ENCODE measurements at regions not wholly inside any gene's neighbourhood (a gene's known extent, or its start where the extent isn't known, plus 50 kb on each side); places are given as distances from the start of the nearest gene placed in this dataset.
"Not testable (repeated sequence)": the region's sequence is repeated elsewhere in the genome, so short reads cannot be mapped to it uniquely, and the experiment has no call there.

- not testable (repeated sequence) for DNase-seq
These were observed 51.9 kb upstream of the MFGE8 start for GRCh38 chr15:88965097-88965496.

- no peak for DNase-seq
These were observed 57.1 kb upstream of the MFGE8 start for GRCh38 chr15:88970232-88970631.

- no peak for DNase-seq
These were observed 61.2 kb upstream of the MFGE8 start for GRCh38 chr15:88974392-88974791.

- DNase-seq, result no peak
These were observed 62.7 kb upstream of the MFGE8 start for GRCh38 chr15:88975891-88976290.

DNA sequence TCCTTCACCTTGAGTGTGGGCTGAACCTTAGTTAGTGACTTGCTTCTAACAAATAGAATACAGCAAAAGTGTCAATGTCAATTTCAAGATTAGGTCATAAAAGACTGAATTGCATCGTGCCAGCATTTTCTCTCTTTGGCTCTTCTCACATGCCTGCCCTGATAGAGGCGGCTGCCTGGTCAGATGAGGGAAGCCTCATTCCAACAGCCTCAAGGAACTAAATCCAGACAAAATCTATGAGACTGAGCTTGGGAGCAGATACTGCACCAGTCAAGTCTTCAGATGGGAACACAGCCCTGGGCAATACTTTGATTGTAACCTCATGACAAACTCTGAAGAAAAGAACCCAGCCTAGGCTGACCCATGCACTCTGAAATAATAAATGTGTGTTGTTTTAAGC, 63.5 kb upstream of the MFGE8 start:
- no peak for DNase-seq

DNA sequence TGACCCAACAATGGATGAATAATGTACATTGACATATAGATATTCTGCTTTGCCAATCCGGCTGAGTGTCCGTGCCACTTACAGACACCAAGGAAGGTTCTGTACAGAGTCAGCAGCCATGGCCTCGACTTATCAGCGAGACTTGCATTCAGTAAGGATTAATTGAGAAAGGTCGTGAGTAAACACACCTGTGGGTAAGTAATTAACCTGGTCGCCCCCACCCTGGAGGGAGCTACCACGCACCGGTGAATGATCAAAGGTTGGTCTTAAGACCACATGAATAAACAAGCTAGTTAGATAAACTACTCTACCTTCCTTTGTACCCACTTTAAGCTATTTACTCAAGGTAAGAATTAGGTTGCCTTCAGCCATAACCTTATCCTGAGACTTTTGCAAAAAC, 66.5 kb upstream of the MFGE8 start:
- DNase-seq, result no peak

- DNase-seq, result no peak
These were observed 67.3 kb upstream of the MFGE8 start for GRCh38 chr15:88980498-88980897.

DNA sequence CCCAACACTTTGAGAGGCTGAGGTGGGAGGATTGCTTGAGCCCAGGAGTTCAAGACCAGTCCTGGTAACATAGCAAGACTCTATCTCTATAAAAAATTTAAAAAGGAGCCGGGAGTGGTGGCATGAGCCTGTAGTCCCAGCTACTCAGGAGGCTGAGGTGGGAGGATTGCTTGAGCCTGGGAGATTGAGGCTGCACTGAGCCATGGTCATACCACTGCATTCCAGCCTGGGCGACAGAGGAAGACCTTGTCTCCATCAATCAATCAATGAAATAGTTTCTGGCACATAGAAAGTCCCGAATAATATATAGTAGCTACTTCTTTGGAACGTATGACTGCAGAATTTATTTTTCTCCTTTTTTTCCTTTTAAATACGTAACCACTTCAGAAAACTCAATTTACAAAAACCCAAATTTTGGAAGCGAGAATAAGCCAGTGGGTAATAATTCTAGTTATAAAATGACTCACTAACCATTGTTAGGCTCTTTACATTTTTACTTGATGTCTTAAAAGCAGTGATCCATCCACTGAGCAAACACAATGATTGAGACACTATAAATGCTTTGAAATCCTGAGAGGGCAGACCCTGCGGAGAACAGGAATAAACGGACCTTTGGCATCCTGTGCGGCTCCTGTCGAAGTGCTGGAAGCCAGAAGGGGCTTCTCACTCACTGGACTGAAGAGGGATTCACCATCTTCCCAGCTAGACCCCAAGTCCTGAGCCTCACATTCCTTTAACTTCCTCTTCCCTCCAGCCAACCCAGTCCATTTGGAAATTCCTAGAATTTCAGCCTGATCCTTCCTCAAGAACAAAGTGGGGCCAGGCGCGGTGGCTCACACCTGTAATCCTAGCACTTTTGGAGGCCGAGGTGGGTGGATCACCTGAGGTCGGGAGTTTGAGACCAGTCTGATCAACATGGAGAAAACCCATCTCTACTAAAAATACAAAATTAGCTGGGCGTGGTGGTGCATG, 68.4 kb upstream of the MFGE8 start:
- no peak for DNase-seq

- DNase-seq, result no peak
These were observed 69.2 kb upstream of the MFGE8 start for GRCh38 chr15:88982304-88982945.

- DNase-seq, result no peak
These were observed 69.8 kb upstream of the MFGE8 start for GRCh38 chr15:88982946-88983342.

- no peak for DNase-seq
These were observed 70.8 kb upstream of the MFGE8 start for GRCh38 chr15:88983861-88984429.

GRCh38 chr15:88985547-88986393, 72.6 kb upstream of the MFGE8 start:
- no peak for DNase-seq

- DNase-seq, result no peak
These were observed 73.9 kb upstream of the MFGE8 start for GRCh38 chr15:88986949-88987590.

GRCh38 chr15:88987591-88987933, 74.4 kb upstream of the MFGE8 start:
- DNase-seq, result no peak

DNA sequence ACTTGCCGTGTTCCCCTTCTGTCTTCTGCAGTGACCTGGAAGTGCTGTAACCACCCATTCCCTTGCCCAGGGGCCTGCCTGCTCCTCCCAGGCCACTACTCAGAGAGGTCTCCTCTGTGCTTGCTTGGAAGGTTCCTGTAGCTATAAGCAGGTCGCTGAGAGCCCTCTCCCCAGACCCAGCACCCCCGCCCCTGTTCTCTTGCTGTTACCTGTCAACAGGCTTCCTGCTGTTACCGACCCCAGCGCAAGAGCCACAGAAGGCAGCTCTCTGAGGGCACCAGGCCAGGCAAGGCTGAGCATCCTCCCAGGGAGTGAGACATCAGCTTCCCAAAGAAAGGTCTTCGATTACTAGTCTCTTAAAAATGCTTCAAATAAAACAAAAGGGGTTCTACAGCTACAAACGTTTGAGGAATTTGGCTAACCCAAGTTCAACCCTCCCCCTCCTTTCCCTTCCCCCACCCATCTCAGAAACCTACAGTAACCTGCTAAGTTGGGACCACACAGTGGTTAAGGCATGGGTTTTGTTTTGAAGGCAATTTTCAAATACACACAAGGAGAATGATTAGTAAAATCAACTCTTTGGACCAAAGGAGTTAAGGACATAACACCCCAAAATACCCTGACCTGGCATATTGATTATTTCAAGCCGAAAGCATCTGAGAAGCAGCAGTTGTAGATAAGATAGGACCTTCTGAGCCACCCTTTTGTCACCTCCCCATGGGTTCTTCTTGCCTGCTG, 74.9 kb upstream of the MFGE8 start:
- DNase-seq, result no peak

DNA sequence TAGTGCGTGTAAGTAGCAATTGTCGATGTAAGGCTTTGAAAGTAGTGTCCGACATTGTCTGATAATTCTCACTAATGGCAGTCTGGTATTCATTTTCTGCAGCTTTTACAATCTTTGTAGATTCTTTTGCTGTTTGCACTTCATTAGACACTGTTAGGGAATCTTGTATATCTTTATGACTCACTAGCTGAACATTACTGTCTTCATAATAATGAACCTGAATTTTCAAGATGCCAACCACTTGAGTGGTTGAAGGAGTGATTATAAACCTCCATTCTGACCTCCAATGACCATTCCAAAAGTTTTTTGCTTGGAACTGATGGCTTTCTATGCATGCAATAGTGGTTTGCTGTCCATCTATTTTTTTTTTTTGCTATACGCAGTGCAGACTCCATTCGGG, 76.4 kb upstream of the MFGE8 start:
- no peak for DNase-seq

GRCh38 chr15:88990185-88990679, 77.1 kb upstream of the MFGE8 start:
- DNase-seq, result no peak

DNA sequence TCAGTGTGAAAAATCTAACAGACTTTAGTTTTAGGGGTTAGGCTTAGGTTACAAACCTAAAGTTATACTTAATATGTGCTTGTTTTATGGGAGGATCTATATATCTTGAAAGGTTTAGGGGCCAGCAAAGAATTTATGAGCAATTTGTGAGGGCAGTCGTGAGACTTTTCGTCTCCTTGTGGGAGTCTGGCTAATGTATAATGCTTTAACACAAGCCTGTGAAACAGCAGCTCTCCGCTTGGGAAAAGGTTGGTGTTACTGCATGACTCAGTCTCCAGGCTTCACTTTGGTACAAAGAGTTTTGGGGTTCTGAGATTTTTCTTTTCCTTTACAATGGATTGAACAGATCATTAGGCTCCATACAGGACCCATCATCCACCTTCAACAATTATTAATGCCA, 79.0 kb upstream of the MFGE8 start:
- DNase-seq, result no peak

GRCh38 chr15:88992912-88993376, 79.8 kb upstream of the MFGE8 start:
- DNase-seq, result no peak

DNA sequence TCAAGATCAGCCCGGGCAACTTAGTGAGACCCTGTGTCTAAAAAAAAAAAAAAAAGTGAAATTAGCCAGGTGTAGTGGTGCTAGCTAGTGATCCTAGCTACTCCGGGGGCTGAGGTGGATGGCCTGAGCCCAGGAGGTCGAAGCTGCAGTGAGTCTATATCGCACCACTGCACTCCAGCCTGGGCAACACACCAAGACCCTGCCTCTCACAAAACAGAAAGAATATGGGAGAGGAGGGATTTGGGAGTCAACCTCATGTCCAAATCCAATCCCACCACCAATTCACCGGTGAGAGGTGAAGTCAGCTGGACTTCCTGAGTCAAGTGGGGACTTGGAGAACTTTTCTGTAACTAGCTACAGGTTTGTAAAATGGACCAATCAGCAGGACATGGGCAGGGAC, 80.5 kb upstream of the MFGE8 start:
- DNase-seq, result no peak

GRCh38 chr15:88994286-88994685, 81.1 kb upstream of the MFGE8 start:
- DNase-seq, result no peak

- DNase-seq, result no peak
These were observed 82.3 kb upstream of the MFGE8 start for GRCh38 chr15:88995449-88995848.
